ENCODE measurements at regions not wholly inside any gene's neighbourhood (a gene's known extent, or its start where the extent isn't known, plus 50 kb on each side); places are given as distances from the start of the nearest gene placed in this dataset.

GRCh38 chr1:102593276-102593675 lies 515.0 kb downstream of the COL11A1 start:
- no peak for TF ChIP-seq CTCF (conservative IDR thresholded peaks at IDR 0.05; ENCODE audit: low read depth, low read length)
- no peak for TF ChIP-seq EZH2phosphoT487 (IDR thresholded peaks at IDR 0.05; ENCODE audit: borderline replicate concordance, low read length)

All from PC-3 (cell line).